Uterus (tissue), 2 donors: ENCODE measurements at regions not wholly inside any gene's neighbourhood (a gene's known extent, or its start where the extent isn't known, plus 50 kb on each side); places are given as distances from the start of the nearest gene placed in this dataset.

Experiments
- CTCF ChIP-seq, 4 experiments: fragments of 200-600 bp in 2 of 4; fragments of 450-650 bp in 2 of 4; sonication (generic) in 2 of 4; IDR thresholded peaks; one replicate each; pipeline ENCODE4 v1.5.1; 2016 to 2019; ENCODE audit warnings: antibody characterized with exemption in 4 of 4, mild to moderate bottlenecking in 2 of 4, moderate library complexity in 1 of 4
- POLR2A ChIP-seq, 2 donors: fragments of 450-650 bp; IDR thresholded peaks; one replicate each; pipeline ENCODE4 v1.6.1; 2016; ENCODE audit warnings: antibody characterized with exemption in 2 of 2, mild to moderate bottlenecking in 1 of 2, moderate library complexity in 1 of 2

- no peak for TF ChIP-seq POLR2A (IDR thresholded peaks at IDR 0.05)
- no peak for TF ChIP-seq CTCF (IDR thresholded peaks at IDR 0.05)
Observed at GRCh38 chr7:106749165-106749564, 88.2 kb upstream of the CCDC71L start.
